OCI-LY3 (cell line): ENCODE measurements at regions not wholly inside any gene's neighbourhood (a gene's known extent, or its start where the extent isn't known, plus 50 kb on each side); places are given as distances from the start of the nearest gene placed in this dataset.

ENCODE experiments used
- H2AFZ ChIP-seq: fragments of 200-600, 300-600 bp; shearing (Covaris generic); 2 replicates; pipeline ENCODE4 v1.6.0; 2014; ENCODE audit warnings: antibody characterized with exemption, low read depth, low read length
- H3K27ac ChIP-seq: fragments of 200-600, 300-600 bp; sonication (generic); 2 replicates; pipeline ENCODE4 v1.5.1; 2014; ENCODE audit warnings: mild to moderate bottlenecking, low read length, moderate library complexity, mixed read lengths
- H3K27me3 ChIP-seq: fragments of 200-600, 300-600 bp; sonication (generic); 2 replicates; pipeline ENCODE4 v1.6.1; 2014; ENCODE audit warnings: low read depth, low read length, mixed read lengths
- H3K36me3 ChIP-seq: fragments of 200-600, 300-600 bp; sonication (generic); replicated peaks from 2 replicates; pipeline ENCODE3; 2014; ENCODE audit warnings: low read depth, low read length, mixed read lengths
- H3K4me1 ChIP-seq: fragments of 300-600, 200-600 bp; sonication (generic); 2 replicates; pipeline ENCODE4 v1.6.1; 2014; ENCODE audit warnings: low read length, mixed read lengths
- H3K4me2 ChIP-seq: fragments of 200-600, 300-600 bp; sonication (generic); 2 replicates; pipeline ENCODE4 v1.6.1; 2014; ENCODE audit warnings: low read length, mixed read lengths
- H3K4me3 ChIP-seq: fragments of 300-600, 200-600 bp; sonication (generic); 2 replicates; pipeline ENCODE4 v1.5.1; 2014; ENCODE audit warnings: antibody characterized with exemption, mild to moderate bottlenecking, low read length, moderate library complexity
- H3K79me2 ChIP-seq: fragments of 300-600, 200-600 bp; shearing (Covaris generic); 2 replicates; pipeline ENCODE4 v1.6.1; 2014; ENCODE audit warnings: mild to moderate bottlenecking, low read length, mixed read lengths
- H3K9ac ChIP-seq: fragments of 300-600, 200-600 bp; shearing (Covaris generic); 2 replicates; pipeline ENCODE4 v1.6.0; 2014; ENCODE audit warnings: mild to moderate bottlenecking, low read length, moderate library complexity
- H3K9me3 ChIP-seq: fragments of 200-600, 300-600 bp; shearing (Covaris generic); 2 replicates; pipeline ENCODE4 v1.6.1; 2014; ENCODE audit warnings: low read length, mixed read lengths; ENCODE audit not compliant: insufficient read depth
- H4K20me1 ChIP-seq: fragments of 200-600, 300-600 bp; sonication (generic); 2 replicates; pipeline ENCODE4 v1.6.1; 2016; ENCODE audit warnings: low read length, mixed read lengths; ENCODE audit not compliant: insufficient read depth
- EZH2phosphoT487 ChIP-seq: fragments of 200-600 bp; shearing (Covaris generic); IDR thresholded peaks from 2 replicates; pipeline ENCODE4 v1.6.1; 2018; ENCODE audit warnings: antibody characterized with exemption, mixed run types, low read depth
- TF ChIP-seq, protein P1 (sequence below): fragments of 200-600, 300-600 bp; sonication (generic); IDR thresholded peaks from 2 replicates; pipeline ENCODE4 v1.5.1; 2014; ENCODE audit warnings: antibody characterized with exemption, low read length, low read depth

DNA sequence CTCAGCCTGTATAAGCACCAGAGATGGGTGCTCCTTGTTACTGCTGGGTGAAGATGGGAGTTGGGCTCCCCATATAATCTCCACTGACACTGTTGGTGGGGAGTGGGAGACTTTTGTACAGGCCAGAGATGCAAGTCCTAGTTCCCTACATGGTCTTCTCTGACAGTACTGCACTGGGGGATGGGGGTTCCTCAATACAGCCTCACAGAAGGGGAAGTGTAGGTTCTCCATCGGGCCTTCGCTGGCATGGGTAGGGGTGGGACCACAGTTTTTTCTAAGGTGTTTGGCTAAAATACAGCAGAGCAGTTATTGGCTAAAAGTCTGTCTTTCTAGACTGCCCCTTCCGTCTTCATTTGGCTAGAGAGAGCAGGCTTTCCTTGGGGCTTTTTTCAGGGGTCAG, 167.2 kb upstream of the SERP2 start:
- no peak overlapping the region for H3K9ac ChIP-seq
- H3K4me2 ChIP-seq = no peak overlapping the region
- H3K27me3 ChIP-seq = peaks cover 78% of the 10 kb centered on the region
- H3K9me3 ChIP-seq = no peaks in the 10 kb centered on the region
- H3K4me3 ChIP-seq = no peak overlapping the region
- no peak overlapping the region for H2AFZ ChIP-seq
- H4K20me1 ChIP-seq = no peaks in the 10 kb centered on the region
- TF ChIP-seq, protein P1, sequence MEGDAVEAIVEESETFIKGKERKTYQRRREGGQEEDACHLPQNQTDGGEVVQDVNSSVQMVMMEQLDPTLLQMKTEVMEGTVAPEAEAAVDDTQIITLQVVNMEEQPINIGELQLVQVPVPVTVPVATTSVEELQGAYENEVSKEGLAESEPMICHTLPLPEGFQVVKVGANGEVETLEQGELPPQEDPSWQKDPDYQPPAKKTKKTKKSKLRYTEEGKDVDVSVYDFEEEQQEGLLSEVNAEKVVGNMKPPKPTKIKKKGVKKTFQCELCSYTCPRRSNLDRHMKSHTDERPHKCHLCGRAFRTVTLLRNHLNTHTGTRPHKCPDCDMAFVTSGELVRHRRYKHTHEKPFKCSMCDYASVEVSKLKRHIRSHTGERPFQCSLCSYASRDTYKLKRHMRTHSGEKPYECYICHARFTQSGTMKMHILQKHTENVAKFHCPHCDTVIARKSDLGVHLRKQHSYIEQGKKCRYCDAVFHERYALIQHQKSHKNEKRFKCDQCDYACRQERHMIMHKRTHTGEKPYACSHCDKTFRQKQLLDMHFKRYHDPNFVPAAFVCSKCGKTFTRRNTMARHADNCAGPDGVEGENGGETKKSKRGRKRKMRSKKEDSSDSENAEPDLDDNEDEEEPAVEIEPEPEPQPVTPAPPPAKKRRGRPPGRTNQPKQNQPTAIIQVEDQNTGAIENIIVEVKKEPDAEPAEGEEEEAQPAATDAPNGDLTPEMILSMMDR = no peak
- no peak for TF ChIP-seq EZH2phosphoT487
- H3K4me1 ChIP-seq = no peaks in the 10 kb centered on the region
- no peaks in the 10 kb centered on the region for H3K36me3 ChIP-seq
- no peak overlapping the region for H3K27ac ChIP-seq
- H3K79me2 ChIP-seq = no peaks in the 10 kb centered on the region

DNA sequence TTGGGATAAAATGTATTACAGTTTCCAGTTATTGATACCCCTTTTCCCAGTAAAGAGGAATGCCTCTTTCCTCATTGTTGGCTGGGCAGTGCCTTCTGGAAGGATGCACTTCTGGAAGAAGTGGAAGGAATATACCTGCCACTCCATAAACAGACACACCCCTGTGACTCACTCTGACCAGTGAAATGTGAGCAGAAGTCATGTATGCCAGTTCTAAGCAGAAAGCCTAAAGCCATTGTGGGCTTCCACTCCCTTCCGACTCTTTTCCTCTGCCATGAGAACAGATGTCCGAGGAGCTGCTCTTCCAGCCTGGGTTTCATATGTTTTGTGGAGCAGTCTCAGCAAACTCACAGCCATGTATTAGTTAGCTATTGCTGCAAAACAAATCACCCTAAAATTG, 166.1 kb upstream of the SERP2 start:
- TF ChIP-seq, protein P1 = no peak
- TF ChIP-seq EZH2phosphoT487 = no peak
- Histone ChIP-seq H3K4me1 (no peaks in the 10 kb centered on the region), H3K9me3 (no peaks in the 10 kb centered on the region), H4K20me1 (no peaks in the 10 kb centered on the region), H3K27ac (no peak overlapping the region), H3K79me2 (no peaks in the 10 kb centered on the region), H2AFZ (no peak overlapping the region), H3K27me3 (peaks cover 81% of the 10 kb centered on the region), H3K36me3 (no peaks in the 10 kb centered on the region), H3K4me2 (no peak overlapping the region), H3K4me3 (no peak overlapping the region), H3K9ac (no peak overlapping the region)

DNA sequence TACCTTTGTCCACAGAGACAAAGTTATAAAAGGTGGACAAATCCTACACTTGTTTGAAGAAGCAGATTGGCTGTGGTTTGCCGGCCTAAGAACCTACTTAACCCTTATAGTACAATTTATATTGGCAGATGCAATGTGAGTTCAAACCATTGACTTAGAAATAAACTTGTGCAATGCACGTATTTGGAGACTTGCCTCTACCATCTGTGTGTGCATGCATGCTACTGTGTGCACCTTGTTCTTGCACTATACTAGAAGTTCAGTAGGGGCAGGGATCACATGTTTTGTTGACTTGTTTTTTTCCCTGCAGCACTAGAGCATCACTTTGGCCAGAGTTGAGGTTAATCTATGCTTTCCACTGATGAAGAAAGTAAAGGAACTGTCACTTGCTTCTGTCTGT, 163.1 kb upstream of the SERP2 start:
- Histone ChIP-seq H4K20me1 (no peaks in the 10 kb centered on the region), H3K4me1 (no peaks in the 10 kb centered on the region), H3K9ac (no peak overlapping the region), H3K27me3 (peaks cover 95% of the 10 kb centered on the region), H3K9me3 (no peaks in the 10 kb centered on the region), H3K27ac (no peak overlapping the region), H3K36me3 (no peaks in the 10 kb centered on the region), H3K79me2 (no peaks in the 10 kb centered on the region), H2AFZ (no peak overlapping the region), H3K4me3 (no peak overlapping the region), H3K4me2 (no peak overlapping the region)
- TF ChIP-seq, protein P1 = no peak
- no peak for TF ChIP-seq EZH2phosphoT487

DNA sequence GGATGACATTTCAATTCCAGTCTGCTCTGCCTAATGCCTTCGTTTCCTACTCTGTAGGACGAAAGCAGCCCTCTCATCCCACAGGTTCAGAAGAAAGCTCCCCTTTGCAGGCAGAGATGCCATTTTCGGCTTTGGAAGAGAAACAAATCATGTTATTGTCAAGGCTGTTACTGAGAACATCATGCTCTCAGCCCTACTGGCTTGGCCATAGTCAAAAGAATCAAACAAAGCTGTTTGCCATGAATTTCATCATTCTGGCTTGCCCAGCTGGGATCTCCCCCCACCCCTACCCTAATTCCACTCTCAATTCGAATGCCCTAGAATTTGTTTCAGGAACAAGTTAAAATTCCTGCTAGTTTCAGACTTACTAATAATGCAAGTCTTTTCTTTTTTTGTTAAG, 162.3 kb upstream of the SERP2 start:
- H2AFZ ChIP-seq = no peak overlapping the region
- H3K36me3 ChIP-seq = no peaks in the 10 kb centered on the region
- no peak for TF ChIP-seq EZH2phosphoT487
- TF ChIP-seq, protein P1 = no peak
- no peaks in the 10 kb centered on the region for H3K4me1 ChIP-seq
- H3K9ac ChIP-seq = no peak overlapping the region
- H3K4me3 ChIP-seq = no peak overlapping the region
- H3K27me3 ChIP-seq = peaks cover 95% of the 10 kb centered on the region
- no peaks in the 10 kb centered on the region for H3K79me2 ChIP-seq
- no peaks in the 10 kb centered on the region for H4K20me1 ChIP-seq
- H3K4me2 ChIP-seq = no peak overlapping the region
- H3K27ac ChIP-seq = no peak overlapping the region
- H3K9me3 ChIP-seq = no peaks in the 10 kb centered on the region
